Neural cell (in vitro differentiated cells): ENCODE measurements at regions not wholly inside any gene's neighbourhood (a gene's known extent, or its start where the extent isn't known, plus 50 kb on each side); places are given as distances from the start of the nearest gene placed in this dataset.

Experiments
- H2AFZ ChIP-seq: fragments of 200-600, 300-800 bp; sonication (generic), shearing (Covaris generic); 2 replicates; pipeline ENCODE4 v1.6.0; 2014; ENCODE audit warnings: low read depth, mild to moderate bottlenecking, antibody characterized with exemption, low read length, moderate library complexity
- H3F3A ChIP-seq: fragments of 200-600 bp; shearing (Covaris generic); 2 replicates; pipeline ENCODE4 v1.6.1; 2016; ENCODE audit warnings: mild to moderate bottlenecking, moderate library complexity, mixed read lengths, antibody characterized with exemption, low read length; ENCODE audit not compliant: insufficient read depth, poor library complexity, severe bottlenecking
- H3K27ac ChIP-seq: fragments of 200-600, 300-800 bp; sonication (generic), shearing (Covaris generic); 2 replicates; pipeline ENCODE4 v1.5.1; 2014; ENCODE audit warnings: mild to moderate bottlenecking, low read length, moderate library complexity
- H3K27me3 ChIP-seq: fragments of 300-800, 200-600 bp; sonication (generic), shearing (Covaris generic); 2 replicates; pipeline ENCODE4 v1.6.0; 2014; ENCODE audit warnings: mild to moderate bottlenecking, low read depth, low read length, moderate library complexity; ENCODE audit not compliant: insufficient read depth
- H3K36me3 ChIP-seq: fragments of 300-800, 200-600 bp; sonication (generic), shearing (Covaris generic); 2 replicates; pipeline ENCODE4 v1.5.1; 2014; ENCODE audit warnings: mild to moderate bottlenecking, antibody characterized with exemption, low read length, moderate library complexity; ENCODE audit not compliant: insufficient read depth
- H3K4me2 ChIP-seq: fragments of 300-800, 200-600 bp; sonication (generic), shearing (Covaris generic); 2 replicates; pipeline ENCODE4 v1.6.0; 2014; ENCODE audit warnings: mild to moderate bottlenecking, low read length
- H3K4me3 ChIP-seq: fragments of 300-800, 200-600 bp; sonication (generic), shearing (Covaris generic); 2 replicates; pipeline ENCODE4 v1.5.1; 2014; ENCODE audit warnings: mild to moderate bottlenecking, low read length, moderate library complexity
- H3K79me2 ChIP-seq: fragments of 200-600 bp; shearing (Covaris generic); replicated peaks from 2 replicates; pipeline ENCODE4 v1.6.0; 2014; ENCODE audit warnings: mild to moderate bottlenecking, low read length, moderate library complexity; ENCODE audit not compliant: insufficient read depth
- H3K9ac ChIP-seq: fragments of 300-800, 200-600 bp; sonication (generic), shearing (Covaris generic); 2 replicates; pipeline ENCODE4 v1.6.1; 2016; ENCODE audit warnings: mild to moderate bottlenecking, low read length, mixed read lengths
- H3K9me2 ChIP-seq: fragments of 200-600 bp; shearing (Covaris generic); 2 replicates; pipeline ENCODE4 v1.6.1; 2016; ENCODE audit warnings: mild to moderate bottlenecking, low read length, mixed read lengths; ENCODE audit not compliant: insufficient read depth
- H3K9me3 ChIP-seq: fragments of 200-600, 300-800 bp; sonication (generic), shearing (Covaris generic); 2 replicates; pipeline ENCODE4 v1.6.1; 2016; ENCODE audit warnings: mild to moderate bottlenecking, mixed run types, low read length, moderate library complexity, mixed read lengths
- H4K20me1 ChIP-seq: fragments of 200-600 bp; shearing (Covaris generic); 2 replicates; pipeline ENCODE4 v1.6.1; 2016; ENCODE audit warnings: mild to moderate bottlenecking, mixed run types; ENCODE audit not compliant: insufficient read depth
- EP300 ChIP-seq: fragments of 450-650 bp; conservative IDR thresholded peaks from 2 replicates; pipeline ENCODE4 v1.6.1; 2014; ENCODE audit warnings: antibody characterized with exemption, mild to moderate bottlenecking, moderate library complexity; ENCODE audit not compliant: poor library complexity, severe bottlenecking
- EZH2 ChIP-seq: fragments of 200-600, 300-800 bp; shearing (Covaris generic), sonication (generic); IDR thresholded peaks from 2 replicates; pipeline ENCODE4 v1.6.1; 2014; ENCODE audit warnings: antibody characterized with exemption, low read length, borderline replicate concordance, mild to moderate bottlenecking; ENCODE audit not compliant: insufficient read depth, poor library complexity, severe bottlenecking
- MXI1 ChIP-seq: fragments of 450-650 bp; conservative IDR thresholded peaks from 2 replicates; pipeline ENCODE4 v1.6.1; 2014; ENCODE audit warnings: antibody characterized with exemption, mild to moderate bottlenecking; ENCODE audit not compliant: poor library complexity, severe bottlenecking
- POLR2AphosphoS5 ChIP-seq: IDR thresholded peaks from 2 replicates; pipeline ENCODE4 v1.6.1; 2012
- RAD21 ChIP-seq: fragments of 450-650 bp; conservative IDR thresholded peaks from 2 replicates; pipeline ENCODE4 v1.6.1; 2014; ENCODE audit warnings: antibody characterized with exemption, mild to moderate bottlenecking, moderate library complexity
- REST ChIP-seq: IDR thresholded peaks from 2 replicates; pipeline ENCODE4 v1.6.1; 2012; ENCODE audit warnings: borderline replicate concordance
- SMC3 ChIP-seq: fragments of 450-650 bp; conservative IDR thresholded peaks from 2 replicates; pipeline ENCODE4 v1.6.1; 2014; ENCODE audit warnings: antibody characterized with exemption, mild to moderate bottlenecking, moderate library complexity; ENCODE audit not compliant: poor library complexity
- TAF1 ChIP-seq: IDR thresholded peaks from 2 replicates; pipeline ENCODE4 v1.6.1; 2012; ENCODE audit warnings: low read depth
- TF ChIP-seq, protein P1 (sequence below): fragments of 450-650 bp; IDR thresholded peaks from 2 replicates; pipeline ENCODE4 v1.5.1; 2014; ENCODE audit warnings: antibody characterized with exemption, mild to moderate bottlenecking, moderate library complexity; ENCODE audit not compliant: poor library complexity, severe bottlenecking

DNA sequence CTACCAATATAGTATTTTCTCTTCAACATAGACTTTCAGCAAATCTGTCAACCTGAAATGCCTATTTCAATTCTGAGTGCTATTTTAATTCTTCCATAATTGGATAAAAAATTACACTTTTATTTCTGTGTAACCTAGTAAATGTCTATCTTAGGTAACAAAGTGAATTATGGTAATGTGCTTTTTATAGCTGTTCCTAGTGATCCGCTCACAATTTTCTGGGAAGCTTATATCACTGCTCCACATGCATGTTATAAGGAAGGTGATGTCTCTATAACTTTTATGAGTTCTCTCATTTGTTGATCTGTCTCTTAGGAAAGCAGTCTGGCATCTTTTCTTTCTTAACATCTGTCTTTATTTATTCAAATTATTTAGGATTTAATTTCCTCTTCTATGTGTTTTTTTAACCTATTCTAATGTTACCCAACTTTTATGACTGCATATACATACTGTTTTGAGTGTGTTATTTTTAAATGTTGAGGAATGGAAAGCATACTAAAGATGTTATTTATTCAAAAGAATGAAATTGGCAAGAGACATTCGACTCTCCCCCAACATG, 777.1 kb upstream of the MDGA2 start:
- H3K9me2 ChIP-seq: no peaks in the 10 kb centered on the region
- no peaks in the 10 kb centered on the region for H4K20me1 ChIP-seq
- no peak overlapping the region for H3K4me2 ChIP-seq
- no peak overlapping the region for H3K9ac ChIP-seq
- no peaks in the 10 kb centered on the region for H3K36me3 ChIP-seq
- H3K79me2 ChIP-seq: no peaks in the 10 kb centered on the region
- no peak overlapping the region for H3K4me3 ChIP-seq
- no peaks in the 10 kb centered on the region for H3F3A ChIP-seq
- no peaks in the 10 kb centered on the region for H3K9me3 ChIP-seq
- no peaks in the 10 kb centered on the region for H3K27me3 ChIP-seq
- no peak overlapping the region for H3K27ac ChIP-seq
- TF ChIP-seq RAD21: no peak
- no peak for TF ChIP-seq MXI1
- no peak for TF ChIP-seq EZH2
- TF ChIP-seq REST: no peak
- TF ChIP-seq, protein P1, sequence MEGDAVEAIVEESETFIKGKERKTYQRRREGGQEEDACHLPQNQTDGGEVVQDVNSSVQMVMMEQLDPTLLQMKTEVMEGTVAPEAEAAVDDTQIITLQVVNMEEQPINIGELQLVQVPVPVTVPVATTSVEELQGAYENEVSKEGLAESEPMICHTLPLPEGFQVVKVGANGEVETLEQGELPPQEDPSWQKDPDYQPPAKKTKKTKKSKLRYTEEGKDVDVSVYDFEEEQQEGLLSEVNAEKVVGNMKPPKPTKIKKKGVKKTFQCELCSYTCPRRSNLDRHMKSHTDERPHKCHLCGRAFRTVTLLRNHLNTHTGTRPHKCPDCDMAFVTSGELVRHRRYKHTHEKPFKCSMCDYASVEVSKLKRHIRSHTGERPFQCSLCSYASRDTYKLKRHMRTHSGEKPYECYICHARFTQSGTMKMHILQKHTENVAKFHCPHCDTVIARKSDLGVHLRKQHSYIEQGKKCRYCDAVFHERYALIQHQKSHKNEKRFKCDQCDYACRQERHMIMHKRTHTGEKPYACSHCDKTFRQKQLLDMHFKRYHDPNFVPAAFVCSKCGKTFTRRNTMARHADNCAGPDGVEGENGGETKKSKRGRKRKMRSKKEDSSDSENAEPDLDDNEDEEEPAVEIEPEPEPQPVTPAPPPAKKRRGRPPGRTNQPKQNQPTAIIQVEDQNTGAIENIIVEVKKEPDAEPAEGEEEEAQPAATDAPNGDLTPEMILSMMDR: no peak
- TF ChIP-seq POLR2AphosphoS5: no peak
- TF ChIP-seq EP300: no peak
- no peak for TF ChIP-seq TAF1
- no peak for TF ChIP-seq SMC3
- no peak overlapping the region for H2AFZ ChIP-seq

DNA sequence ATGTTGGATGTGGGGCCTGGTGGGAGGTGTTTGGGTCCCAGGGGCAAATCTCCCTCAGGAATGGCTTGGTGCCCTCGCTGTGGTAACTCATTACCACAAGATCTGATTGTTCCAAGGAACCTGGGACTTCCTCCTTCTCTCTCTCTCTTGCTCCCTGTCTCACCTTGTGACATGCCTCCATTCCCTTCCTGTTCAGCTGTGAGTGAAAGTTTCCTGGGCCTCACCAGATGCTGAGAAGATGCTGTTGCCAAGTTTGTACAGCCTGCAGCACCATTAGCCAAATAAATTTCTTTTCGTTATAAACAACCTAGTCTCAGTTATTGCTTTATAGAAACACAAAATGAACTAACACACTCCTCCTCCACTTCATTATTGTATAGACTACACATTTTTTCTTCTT, 759.8 kb upstream of the MDGA2 start:
- H4K20me1 ChIP-seq: no peaks in the 10 kb centered on the region
- no peak overlapping the region for H3K4me3 ChIP-seq
- no peaks in the 10 kb centered on the region for H3K27me3 ChIP-seq
- no peaks in the 10 kb centered on the region for H3K9me2 ChIP-seq
- no peak overlapping the region for H3K4me2 ChIP-seq
- H3F3A ChIP-seq: no peaks in the 10 kb centered on the region
- no peak overlapping the region for H3K9ac ChIP-seq
- H3K9me3 ChIP-seq: no peaks in the 10 kb centered on the region
- H3K36me3 ChIP-seq: no peaks in the 10 kb centered on the region
- no peak for TF ChIP-seq REST
- TF ChIP-seq EZH2: no peak
- no peak for TF ChIP-seq MXI1
- no peak for TF ChIP-seq SMC3
- TF ChIP-seq POLR2AphosphoS5: no peak
- no peak for TF ChIP-seq EP300
- no peak for TF ChIP-seq TAF1
- TF ChIP-seq, protein P1: no peak
- TF ChIP-seq RAD21: no peak
- no peak overlapping the region for H2AFZ ChIP-seq
- no peak overlapping the region for H3K27ac ChIP-seq
- H3K79me2 ChIP-seq: no peaks in the 10 kb centered on the region
